Neural progenitor cell (in vitro differentiated cells): ENCODE measurements at regions not wholly inside any gene's neighbourhood (a gene's known extent, or its start where the extent isn't known, plus 50 kb on each side); places are given as distances from the start of the nearest gene placed in this dataset.

ENCODE experiments used
- DNase-seq: peaks from one replicate; pipeline ENCODE4 v3.0.0-alpha.2; 2016; ENCODE audit warnings: low spot score
- H2AFZ ChIP-seq: fragments of 200-600 bp; sonication (generic); replicated peaks from 2 replicates; pipeline ENCODE4 v1.6.1; 2016; ENCODE audit warnings: antibody characterized with exemption
- H3F3A ChIP-seq: fragments of 200-600 bp; sonication (generic); 2 replicates; pipeline ENCODE4 v1.6.1; 2016; ENCODE audit warnings: antibody characterized with exemption, low read depth
- H3K27ac ChIP-seq: fragments of 200-600 bp; sonication (generic); 2 replicates; pipeline ENCODE4 v1.5.1; 2016; ENCODE audit warnings: mild to moderate bottlenecking
- H3K27me3 ChIP-seq: fragments of 200-600 bp; sonication (generic); 2 replicates; pipeline ENCODE4 v1.6.1; 2016; ENCODE audit warnings: mild to moderate bottlenecking, moderate library complexity
- H3K36me3 ChIP-seq: fragments of 200-600 bp; sonication (generic); 2 replicates; pipeline ENCODE4 v1.5.1; 2016
- H3K4me1 ChIP-seq: fragments of 200-600 bp; sonication (generic); 2 replicates; pipeline ENCODE4 v1.6.1; 2016; ENCODE audit warnings: mixed run types
- H3K4me2 ChIP-seq: fragments of 200-600 bp; sonication (generic); 2 replicates; pipeline ENCODE4 v1.6.1; 2016
- H3K4me3 ChIP-seq: fragments of 200-600 bp; sonication (generic); 2 replicates; pipeline ENCODE4 v1.5.1; 2016
- H3K79me2 ChIP-seq: fragments of 200-600 bp; sonication (generic); 2 replicates; pipeline ENCODE4 v1.6.1; 2016; ENCODE audit warnings: low read depth
- H3K9ac ChIP-seq: fragments of 200-600 bp; sonication (generic); 2 replicates; pipeline ENCODE4 v1.6.1; 2016
- H3K9me3 ChIP-seq: fragments of 200-600 bp; sonication (generic); 2 replicates; pipeline ENCODE4 v1.5.1; 2016; ENCODE audit warnings: low read depth
- H4K20me1 ChIP-seq: fragments of 200-600 bp; sonication (generic); 2 replicates; pipeline ENCODE4 v1.6.1; 2016; ENCODE audit warnings: low read depth
- H3K27ac Mint-ChIP-seq: 3 replicates; pipeline ENCODE4 v1.8.0; 2021; ENCODE audit warnings: mixed read lengths
- H3K27me3 Mint-ChIP-seq: 2 replicates; pipeline ENCODE4 v1.8.0; 2022; ENCODE audit warnings: low read depth, mild to moderate bottlenecking, inconsistent platforms, moderate library complexity, mixed read lengths; ENCODE audit not compliant: insufficient read depth
- H3K36me3 Mint-ChIP-seq: 3 replicates; pipeline ENCODE4 v1.8.0; 2021; ENCODE audit warnings: mixed read lengths
- H3K4me1 Mint-ChIP-seq: 3 replicates; pipeline ENCODE4 v1.8.0; 2021; ENCODE audit warnings: mixed read lengths
- H3K4me3 Mint-ChIP-seq: 3 replicates; pipeline ENCODE4 v1.8.0; 2021; ENCODE audit warnings: mild to moderate bottlenecking, moderate library complexity, mixed read lengths
- H3K9me3 Mint-ChIP-seq: 3 replicates; pipeline ENCODE4 v1.8.0; 2020; ENCODE audit warnings: mixed read lengths
- CTCF ChIP-seq: fragments of 200-600 bp; sonication (generic); IDR thresholded peaks from 2 replicates; pipeline ENCODE4 v1.5.1; 2017; ENCODE audit warnings: antibody characterized with exemption, mild to moderate bottlenecking
- EZH2 ChIP-seq: fragments of 200-600 bp; sonication (generic); IDR thresholded peaks from 2 replicates; pipeline ENCODE4 v1.6.1; 2017; ENCODE audit warnings: antibody characterized with exemption, mild to moderate bottlenecking, moderate library complexity
- EZH2phosphoT487 ChIP-seq: fragments of 200-600 bp; sonication (generic); IDR thresholded peaks from 2 replicates; pipeline ENCODE4 v1.6.1; 2017; ENCODE audit warnings: antibody characterized with exemption

GRCh38 chr2:134142341-134142738 is 111.5 kb upstream of the MGAT5 start:
- Mint-ChIP-seq H3K9me3 (peaks cover 2% of the 10 kb centered on the region), H3K36me3 (peaks cover 10% of the 10 kb centered on the region), H3K4me3 (no peak overlapping the region), H3K4me1 (peaks cover 46% of the 10 kb centered on the region), H3K27me3 (peaks cover 8% of the 10 kb centered on the region), H3K27ac (peak overlapping the region; percentile 54)
- Histone ChIP-seq H3K36me3 (no peaks in the 10 kb centered on the region), H3K9ac (no peak overlapping the region), H3K4me3 (no peak overlapping the region), H3K9me3 (no peaks in the 10 kb centered on the region), H3F3A (peaks cover 2% of the 10 kb centered on the region), H2AFZ (no peak overlapping the region), H3K4me1 (peaks cover 16% of the 10 kb centered on the region), H3K27ac (no peak overlapping the region), H3K4me2 (no peak overlapping the region), H4K20me1 (peaks cover 87% of the 10 kb centered on the region), H3K79me2 (peaks cover 27% of the 10 kb centered on the region), H3K27me3 (no peaks in the 10 kb centered on the region)
- TF ChIP-seq EZH2 (no peak), EZH2phosphoT487 (no peak), CTCF (no peak)
- DNase-seq: no peak

GRCh38 chr2:134142903-134143302 is 111.0 kb upstream of the MGAT5 start:
- Mint-ChIP-seq H3K27ac (peak overlapping the region; percentile 16), H3K27me3 (peaks cover 8% of the 10 kb centered on the region), H3K4me1 (peaks cover 49% of the 10 kb centered on the region), H3K4me3 (no peak overlapping the region), H3K36me3 (peaks cover 10% of the 10 kb centered on the region), H3K9me3 (peaks cover 2% of the 10 kb centered on the region)
- Histone ChIP-seq H2AFZ (no peak overlapping the region), H3K4me1 (peaks cover 21% of the 10 kb centered on the region), H3K36me3 (no peaks in the 10 kb centered on the region), H3K9ac (no peak overlapping the region), H3K27me3 (no peaks in the 10 kb centered on the region), H3K27ac (no peak overlapping the region), H3K4me3 (no peak overlapping the region), H3K79me2 (peaks cover 22% of the 10 kb centered on the region), H3F3A (peaks cover 2% of the 10 kb centered on the region), H3K4me2 (no peak overlapping the region), H4K20me1 (peaks cover 93% of the 10 kb centered on the region), H3K9me3 (no peaks in the 10 kb centered on the region)
- DNase-seq: no peak
- no peak for TF ChIP-seq EZH2phosphoT487
- no peak for TF ChIP-seq EZH2
- no peak for TF ChIP-seq CTCF

GRCh38 chr2:134143568-134143967 is 110.3 kb upstream of the MGAT5 start:
- Histone ChIP-seq H3F3A (peaks cover 2% of the 10 kb centered on the region), H3K79me2 (peaks cover 17% of the 10 kb centered on the region), H3K9me3 (no peaks in the 10 kb centered on the region), H4K20me1 (peaks cover 95% of the 10 kb centered on the region), H3K27ac (no peak overlapping the region), H2AFZ (no peak overlapping the region), H3K4me3 (no peak overlapping the region), H3K27me3 (no peaks in the 10 kb centered on the region), H3K36me3 (no peaks in the 10 kb centered on the region), H3K9ac (no peak overlapping the region), H3K4me2 (no peak overlapping the region), H3K4me1 (peaks cover 24% of the 10 kb centered on the region)
- Mint-ChIP-seq H3K4me1 (peaks cover 51% of the 10 kb centered on the region), H3K4me3 (no peak overlapping the region), H3K9me3 (peaks cover 2% of the 10 kb centered on the region), H3K27me3 (peaks cover 8% of the 10 kb centered on the region), H3K27ac (peak overlapping the region; percentile 55), H3K36me3 (peaks cover 8% of the 10 kb centered on the region)
- DNase-seq: no peak
- TF ChIP-seq EZH2phosphoT487 (no peak), CTCF (no peak), EZH2 (no peak)
